Type B pancreatic cell (in vitro differentiated cells): ENCODE measurements at regions not wholly inside any gene's neighbourhood (a gene's known extent, or its start where the extent isn't known, plus 50 kb on each side); places are given as distances from the start of the nearest gene placed in this dataset.

Experiments
- DNase-seq: peaks from one replicate; pipeline ENCODE4 v3.0.0; 2021; ENCODE audit warnings: mixed read lengths; ENCODE audit not compliant: unreplicated experiment; ENCODE audit errors: extremely low spot score
- H3K27ac Mint-ChIP-seq: 2 replicates; pipeline ENCODE4 v1.8.0; 2021; ENCODE audit warnings: mild to moderate bottlenecking, mixed read lengths
- H3K27me3 Mint-ChIP-seq: 2 replicates; pipeline ENCODE4 v1.8.0; 2021; ENCODE audit warnings: mixed read lengths
- H3K36me3 Mint-ChIP-seq: 2 replicates; pipeline ENCODE4 v1.8.0; 2021; ENCODE audit warnings: mixed read lengths
- H3K4me1 Mint-ChIP-seq: one replicate; pipeline ENCODE4 v1.8.0; 2021; ENCODE audit warnings: mixed read lengths; ENCODE audit not compliant: unreplicated experiment
- H3K4me3 Mint-ChIP-seq: 2 replicates; pipeline ENCODE4 v1.8.0; 2021; ENCODE audit warnings: mild to moderate bottlenecking, mixed read lengths
- H3K9me3 Mint-ChIP-seq: 2 replicates; pipeline ENCODE4 v1.8.0; 2021; ENCODE audit warnings: mixed read lengths
- CTCF ChIP-seq: fragments of 200-600 bp; sonication (generic); conservative IDR thresholded peaks from 2 replicates; pipeline ENCODE4 v1.5.0; 2021; ENCODE audit warnings: antibody characterized with exemption, mild to moderate bottlenecking

- Mint-ChIP-seq H3K4me1 (no peaks in the 10 kb centered on the region), H3K27me3 (peaks cover 4% of the 10 kb centered on the region)
- TF ChIP-seq CTCF: no peak
Observed at GRCh38 chr17:55622547-55622946, 100.1 kb downstream of the TMEM100 start.

GRCh38 chr17:55620945-55621344, 101.7 kb downstream of the TMEM100 start:
- Mint-ChIP-seq H3K27ac (no peak overlapping the region), H3K4me1 (no peaks in the 10 kb centered on the region), H3K4me3 (no peak overlapping the region), H3K9me3 (no peaks in the 10 kb centered on the region), H3K27me3 (peaks cover 4% of the 10 kb centered on the region), H3K36me3 (no peaks in the 10 kb centered on the region)
- no peak for DNase-seq
- no peak for TF ChIP-seq CTCF

More at GRCh38 chr17:55622547-55622946, 100.1 kb downstream of the TMEM100 start:
- DNase-seq: no peak
- Mint-ChIP-seq H3K36me3 (no peaks in the 10 kb centered on the region), H3K4me3 (no peak overlapping the region), H3K9me3 (no peaks in the 10 kb centered on the region), H3K27ac (no peak overlapping the region)

- Mint-ChIP-seq H3K36me3 (no peaks in the 10 kb centered on the region), H3K27ac (no peak overlapping the region), H3K4me3 (no peak overlapping the region), H3K27me3 (peaks cover 4% of the 10 kb centered on the region), H3K4me1 (no peaks in the 10 kb centered on the region), H3K9me3 (no peaks in the 10 kb centered on the region)
- no peak for DNase-seq
- TF ChIP-seq CTCF: no peak
Observed at GRCh38 chr17:55620023-55620422, 102.6 kb downstream of the TMEM100 start.

GRCh38 chr17:55617441-55617840, 105.2 kb downstream of the TMEM100 start:
- Mint-ChIP-seq H3K9me3 (no peaks in the 10 kb centered on the region), H3K27ac (no peak overlapping the region), H3K36me3 (no peaks in the 10 kb centered on the region), H3K4me1 (peaks cover 4% of the 10 kb centered on the region), H3K4me3 (no peak overlapping the region), H3K27me3 (no peaks in the 10 kb centered on the region)
- DNase-seq: no peak
- TF ChIP-seq CTCF: no peak

- Mint-ChIP-seq H3K36me3 (no peaks in the 10 kb centered on the region), H3K4me3 (no peak overlapping the region), H3K27ac (no peak overlapping the region), H3K27me3 (no peaks in the 10 kb centered on the region), H3K4me1 (peaks cover 6% of the 10 kb centered on the region), H3K9me3 (no peaks in the 10 kb centered on the region)
- TF ChIP-seq CTCF: no peak
- DNase-seq: no peak
Observed at GRCh38 chr17:55614061-55614460, 102.8 kb upstream of the SMIM36 start.

- Mint-ChIP-seq H3K27me3 (no peaks in the 10 kb centered on the region), H3K27ac (no peak overlapping the region), H3K4me1 (peaks cover 6% of the 10 kb centered on the region), H3K4me3 (no peak overlapping the region), H3K36me3 (no peaks in the 10 kb centered on the region), H3K9me3 (no peaks in the 10 kb centered on the region)
- no peak for DNase-seq
- no peak for TF ChIP-seq CTCF
Observed at GRCh38 chr17:55612691-55613141, 101.5 kb upstream of the SMIM36 start.
